Stimulated activated CD4-positive, alpha-beta T cell treated with anti-CD3 and anti-CD28 coated beads, Interleukin-15, amount 100 ng/mL, for 24 hours (primary cell): ENCODE measurements at regions not wholly inside any gene's neighbourhood (a gene's known extent, or its start where the extent isn't known, plus 50 kb on each side); places are given as distances from the start of the nearest gene placed in this dataset.
"Not testable (repeated sequence)": the region's sequence is repeated elsewhere in the genome, so short reads cannot be mapped to it uniquely, and the experiment has no call there.

Source experiments
- DNase-seq: peaks from one replicate; pipeline ENCODE4 v3.0.0-alpha.2; 2020

DNA sequence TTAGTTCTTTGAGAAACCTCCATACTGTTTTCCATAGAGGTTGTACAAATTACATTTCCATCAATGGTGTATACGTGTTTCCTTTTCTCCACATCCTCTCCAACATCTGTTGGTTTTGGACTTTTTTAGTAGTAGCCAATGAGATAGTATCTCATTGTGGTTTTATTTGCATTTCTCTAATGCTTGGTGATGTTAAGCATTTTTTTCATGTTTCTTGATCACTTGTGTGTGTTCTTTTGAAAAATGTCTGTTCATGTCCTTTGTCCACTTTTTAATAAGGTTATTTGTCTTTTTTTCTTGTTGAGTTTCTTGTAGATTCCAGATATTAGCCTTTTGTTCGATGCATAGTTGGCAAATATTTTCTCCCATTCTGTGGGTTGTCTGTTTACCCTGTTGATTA is 392.3 kb upstream of the ZEB2 start:
- DNase-seq: no peak

GRCh38 chr2:144905956-144906355 is 386.0 kb upstream of the ZEB2 start:
- DNase-seq: no peak

- no peak for DNase-seq
These were observed 384.7 kb upstream of the ZEB2 start for GRCh38 chr2:144904612-144905011.

DNA sequence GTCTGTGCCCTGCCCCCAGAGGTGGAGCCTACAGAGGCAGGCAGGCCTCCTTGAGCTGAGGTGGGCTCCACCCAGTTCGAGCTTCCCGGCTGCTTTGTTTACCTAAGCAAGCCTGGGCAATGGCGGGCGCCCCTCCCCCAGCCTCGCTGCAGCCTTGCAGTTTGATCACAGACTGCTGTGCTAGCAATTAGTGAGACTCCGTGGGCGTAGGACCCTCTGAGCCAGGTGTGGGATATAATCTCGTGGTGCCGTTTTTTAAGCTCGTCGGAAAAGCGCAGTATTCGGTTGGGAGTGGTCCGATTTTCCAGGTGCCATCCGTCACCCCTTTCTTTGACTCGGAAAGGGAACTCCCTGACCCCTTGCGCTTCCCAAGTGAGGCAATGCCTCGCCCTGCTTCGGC is 383.1 kb upstream of the ZEB2 start:
- DNase-seq: not testable (repeated sequence)

- not testable (repeated sequence) for DNase-seq
These were observed 381.5 kb upstream of the ZEB2 start for GRCh38 chr2:144901386-144901785.

- no peak for DNase-seq
These were observed 376.4 kb upstream of the ZEB2 start for GRCh38 chr2:144896341-144896740.

- DNase-seq: no peak
These were observed 375.0 kb upstream of the ZEB2 start for GRCh38 chr2:144894612-144895599.

DNA sequence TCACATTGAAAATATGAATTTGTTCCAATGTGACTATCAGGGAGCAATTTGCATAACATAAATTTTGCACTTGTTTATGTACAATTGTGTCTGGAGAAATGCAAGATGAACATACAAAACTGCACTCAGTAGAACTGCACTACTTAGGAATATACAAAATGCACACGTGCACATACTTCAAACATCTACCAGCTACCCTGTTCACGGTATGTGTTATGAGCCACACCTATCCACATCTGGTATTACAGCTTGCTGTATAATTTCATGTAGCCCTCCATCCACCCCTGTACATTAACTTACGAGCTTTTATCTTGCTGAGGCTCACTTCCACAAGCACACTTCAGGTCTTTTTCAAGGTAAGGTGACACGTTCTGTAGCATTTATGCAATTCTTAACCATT is 373.5 kb upstream of the ZEB2 start:
- DNase-seq: no peak

- DNase-seq: no peak
These were observed 370.9 kb upstream of the ZEB2 start for GRCh38 chr2:144890828-144891227.

GRCh38 chr2:144889348-144889747 is 369.4 kb upstream of the ZEB2 start:
- no peak for DNase-seq

GRCh38 chr2:144886862-144887261 is 366.9 kb upstream of the ZEB2 start:
- DNase-seq: no peak

GRCh38 chr2:144877893-144878292 is 358.0 kb upstream of the ZEB2 start:
- no peak for DNase-seq

GRCh38 chr2:144876013-144876412 is 356.1 kb upstream of the ZEB2 start:
- DNase-seq: no peak

- no peak for DNase-seq
These were observed 355.5 kb upstream of the ZEB2 start for GRCh38 chr2:144875290-144875969.

DNA sequence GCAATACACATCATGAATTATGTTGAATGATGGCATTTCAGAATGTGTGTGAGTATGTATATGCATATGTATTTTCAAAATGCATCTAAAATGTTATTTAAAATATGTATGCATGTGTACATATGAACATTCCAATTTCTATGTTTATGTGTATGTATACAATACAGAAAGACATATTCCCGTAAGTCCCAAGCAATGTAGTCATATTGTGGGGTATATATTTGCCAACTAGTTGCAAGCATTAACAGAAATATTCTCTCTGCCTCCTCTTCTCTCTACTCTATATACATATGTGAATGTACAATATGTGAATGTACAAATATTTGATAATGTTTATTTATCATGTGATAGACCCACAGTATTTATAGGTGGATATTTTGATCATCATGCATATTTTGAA is 345.8 kb upstream of the ZEB2 start:
- DNase-seq: no peak

- DNase-seq: no peak
These were observed 339.8 kb upstream of the ZEB2 start for GRCh38 chr2:144859716-144860115.

DNA sequence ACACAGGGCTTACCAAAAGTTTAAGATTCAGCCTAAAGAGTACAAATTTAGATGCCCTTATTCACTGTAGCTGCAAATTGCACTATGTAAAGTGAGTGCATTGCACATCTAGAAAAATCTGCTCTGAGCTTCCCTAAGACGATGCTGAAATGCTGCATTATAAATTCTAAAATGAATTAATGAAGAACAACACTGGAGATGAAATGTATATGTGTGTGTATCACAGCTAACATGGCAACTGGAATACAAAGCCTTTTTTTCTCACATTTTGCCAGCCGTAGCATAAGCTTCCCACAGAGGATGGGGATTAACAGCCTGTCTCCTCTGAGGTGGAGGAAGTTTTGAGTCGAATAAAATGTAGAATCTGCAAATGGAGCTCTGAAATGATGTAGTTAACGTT is 338.3 kb upstream of the ZEB2 start:
- no peak for DNase-seq

DNA sequence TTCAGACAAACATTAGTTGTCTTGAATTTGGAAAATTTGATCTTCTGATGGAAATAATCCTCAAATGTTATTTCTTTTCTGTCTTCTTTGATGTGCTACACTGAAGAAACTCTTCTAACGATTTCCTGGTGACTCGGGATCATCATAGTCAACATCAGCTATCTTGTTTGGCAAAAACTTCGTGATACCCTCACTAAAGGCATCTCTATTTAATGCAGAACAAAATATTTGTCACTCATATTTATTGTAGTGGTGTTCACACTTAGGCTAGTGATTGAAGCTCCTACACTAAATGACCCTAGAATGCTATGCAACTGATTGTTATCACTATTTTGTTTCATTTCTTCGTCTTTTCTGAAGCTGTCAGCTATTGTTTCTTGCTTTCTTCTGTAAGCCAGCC is 334.7 kb upstream of the ZEB2 start:
- DNase-seq: no peak

DNA sequence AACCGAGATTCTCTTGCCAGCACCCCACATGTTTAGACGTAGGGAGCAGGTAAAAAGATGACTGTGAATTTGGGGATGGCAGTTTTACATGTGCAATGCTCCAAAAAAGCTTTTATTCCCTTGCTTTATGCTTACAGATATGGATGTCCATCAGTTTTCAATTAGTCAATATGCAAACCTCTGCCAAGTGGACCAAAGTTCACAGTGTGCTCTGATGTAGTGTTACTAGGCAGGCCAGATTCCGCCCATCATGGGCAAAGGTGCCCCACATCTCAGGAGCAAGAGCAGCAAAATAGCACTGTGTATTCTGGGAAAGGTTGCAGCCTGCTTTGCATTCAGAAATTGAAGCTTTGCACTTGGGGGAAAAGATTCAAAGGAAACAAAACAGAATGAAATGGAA is 329.7 kb upstream of the ZEB2 start:
- no peak for DNase-seq

- no peak for DNase-seq
These were observed 328.5 kb upstream of the ZEB2 start for GRCh38 chr2:144848423-144848822.

DNA sequence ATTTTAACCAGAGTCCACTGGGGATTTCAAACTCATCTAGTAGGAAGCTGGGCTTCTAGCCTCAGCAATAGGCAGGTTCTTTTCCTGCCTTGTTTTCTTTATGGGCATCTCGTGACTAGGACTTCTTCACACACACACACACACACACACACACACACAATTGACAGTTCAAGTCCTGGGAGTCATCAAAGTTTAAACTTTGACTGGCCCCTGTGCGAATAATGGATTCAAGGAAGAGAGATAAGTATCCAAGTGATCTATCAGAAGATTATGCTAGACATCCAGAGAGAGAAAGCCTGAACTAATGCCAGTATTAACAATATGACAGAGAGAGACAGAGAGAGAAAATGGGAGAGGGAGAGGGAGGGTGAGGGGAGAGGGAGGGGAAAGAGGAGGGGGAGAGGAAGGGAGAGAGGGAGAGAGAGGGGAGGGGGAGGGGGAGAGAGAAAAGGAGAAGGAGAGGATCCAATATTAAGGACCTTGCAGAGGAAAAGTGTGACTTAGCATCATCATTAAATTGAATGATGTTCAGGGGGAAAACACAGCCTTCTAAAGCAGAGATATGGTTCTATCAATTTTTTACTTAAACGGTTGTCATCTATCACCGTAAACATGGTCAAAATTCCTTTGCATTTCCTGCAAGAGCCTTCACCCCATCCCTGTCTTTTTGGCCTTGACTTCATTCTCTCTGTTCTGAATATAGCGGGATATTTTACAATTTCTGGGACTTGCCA is 327.6 kb upstream of the ZEB2 start:
- DNase-seq: no peak

GRCh38 chr2:144836635-144837350 is 316.9 kb upstream of the ZEB2 start:
- no peak for DNase-seq
